HCT116 (cell line): ENCODE measurements at regions not wholly inside any gene's neighbourhood (a gene's known extent, or its start where the extent isn't known, plus 50 kb on each side); places are given as distances from the start of the nearest gene placed in this dataset.

Source experiments
- EZH2 ChIP-seq: fragments of 200-600 bp; sonication (generic); IDR thresholded peaks from 2 replicates; pipeline ENCODE4 v1.6.1; 2017; ENCODE audit warnings: antibody characterized with exemption, mixed run types
- EZH2phosphoT487 ChIP-seq: fragments of 200-600 bp; IDR thresholded peaks from 2 replicates; pipeline ENCODE4 v1.6.1; 2018; ENCODE audit warnings: antibody characterized with exemption, borderline replicate concordance
- POLR2AphosphoS5 ChIP-seq: IDR thresholded peaks from 2 replicates; pipeline ENCODE4 v1.6.1; 2011; ENCODE audit warnings: mild to moderate bottlenecking, low read depth, low read length, moderate library complexity
- RAD21 ChIP-seq: IDR thresholded peaks from 2 replicates; pipeline ENCODE4 v1.6.1; 2012; ENCODE audit warnings: low read depth, mild to moderate bottlenecking
- YY1 ChIP-seq: IDR thresholded peaks from 2 replicates; pipeline ENCODE4 v1.6.1; 2011; ENCODE audit warnings: low read length, low read depth, moderate library complexity, mild to moderate bottlenecking; ENCODE audit not compliant: insufficient replicate concordance; ENCODE audit errors: extremely low read depth
- TF ChIP-seq, protein P1 (sequence below), 3 experiments: fragments of 200-600 bp in 1 of 3; sonication (generic) in 1 of 3; IDR thresholded peaks in 2 of 3; conservative IDR thresholded peaks in 1 of 3; 2 replicates each; pipeline ENCODE4 v1.5.1; 2012 to 2017; ENCODE audit warnings: low read depth in 2 of 3, low read length in 2 of 3, antibody characterized with exemption in 1 of 3, borderline replicate concordance in 1 of 3, control low read depth in 1 of 3, mild to moderate bottlenecking in 1 of 3, mixed read lengths in 1 of 3, mixed run types in 1 of 3, moderate library complexity in 1 of 3; ENCODE audit not compliant: insufficient read depth in 1 of 3

DNA sequence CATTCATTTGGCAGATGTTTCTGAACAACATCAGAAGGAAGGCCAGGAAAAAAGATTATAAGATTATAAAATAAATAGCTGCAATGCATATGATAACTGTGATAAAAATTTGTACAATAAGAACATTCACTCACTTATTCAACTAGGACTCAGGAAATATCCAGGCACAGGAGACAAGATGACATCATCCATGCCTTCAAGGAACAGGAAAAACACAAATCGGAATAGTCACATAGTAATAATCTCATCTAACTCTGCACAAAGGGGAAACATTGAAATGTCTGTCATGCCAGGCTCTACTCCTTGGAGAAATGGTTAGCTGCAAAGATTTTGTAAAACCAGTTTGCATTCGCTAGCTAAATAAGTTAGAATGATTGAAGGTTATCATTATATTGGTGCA lies 233.5 kb upstream of the AGTR1 start:
- TF ChIP-seq EZH2 (no peak), EZH2phosphoT487 (no peak), RAD21 (no peak), POLR2AphosphoS5 (no peak), YY1 (no peak)
- TF ChIP-seq, protein P1, sequence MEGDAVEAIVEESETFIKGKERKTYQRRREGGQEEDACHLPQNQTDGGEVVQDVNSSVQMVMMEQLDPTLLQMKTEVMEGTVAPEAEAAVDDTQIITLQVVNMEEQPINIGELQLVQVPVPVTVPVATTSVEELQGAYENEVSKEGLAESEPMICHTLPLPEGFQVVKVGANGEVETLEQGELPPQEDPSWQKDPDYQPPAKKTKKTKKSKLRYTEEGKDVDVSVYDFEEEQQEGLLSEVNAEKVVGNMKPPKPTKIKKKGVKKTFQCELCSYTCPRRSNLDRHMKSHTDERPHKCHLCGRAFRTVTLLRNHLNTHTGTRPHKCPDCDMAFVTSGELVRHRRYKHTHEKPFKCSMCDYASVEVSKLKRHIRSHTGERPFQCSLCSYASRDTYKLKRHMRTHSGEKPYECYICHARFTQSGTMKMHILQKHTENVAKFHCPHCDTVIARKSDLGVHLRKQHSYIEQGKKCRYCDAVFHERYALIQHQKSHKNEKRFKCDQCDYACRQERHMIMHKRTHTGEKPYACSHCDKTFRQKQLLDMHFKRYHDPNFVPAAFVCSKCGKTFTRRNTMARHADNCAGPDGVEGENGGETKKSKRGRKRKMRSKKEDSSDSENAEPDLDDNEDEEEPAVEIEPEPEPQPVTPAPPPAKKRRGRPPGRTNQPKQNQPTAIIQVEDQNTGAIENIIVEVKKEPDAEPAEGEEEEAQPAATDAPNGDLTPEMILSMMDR (IDR thresholded peaks at IDR 0.05 in 2 of 3, conservative IDR thresholded peaks at IDR 0.05 in 1 of 3; ENCODE audit: borderline replicate concordance in 1 of 3, insufficient read depth in 1 of 3, low read depth in 2 of 3, low read length in 2 of 3): no peak
